GM18526 (cell line): ENCODE measurements at regions not wholly inside any gene's neighbourhood (a gene's known extent, or its start where the extent isn't known, plus 50 kb on each side); places are given as distances from the start of the nearest gene placed in this dataset.

Experiments used
- POLR2A ChIP-seq: IDR thresholded peaks from 3 replicates; pipeline ENCODE4 v1.6.1; 2011; ENCODE audit not compliant: insufficient read length; ENCODE audit errors: extremely low read depth

GRCh38 chr6:28648035-28648877 is 122.6 kb downstream of the GPX5 start:
- TF ChIP-seq POLR2A: no peak

GRCh38 chr6:28648878-28649375 is 123.2 kb downstream of the GPX5 start:
- no peak for TF ChIP-seq POLR2A

GRCh38 chr6:28651161-28651560 is 125.5 kb downstream of the GPX5 start:
- no peak for TF ChIP-seq POLR2A

GRCh38 chr6:28653876-28654275 is 128.2 kb downstream of the GPX5 start:
- no peak for TF ChIP-seq POLR2A

- no peak for TF ChIP-seq POLR2A
Measured at GRCh38 chr6:28655164-28655563, 129.5 kb downstream of the GPX5 start.

GRCh38 chr6:28656715-28657114 is 131.0 kb downstream of the GPX5 start:
- TF ChIP-seq POLR2A: no peak

- TF ChIP-seq POLR2A: no peak
Measured at GRCh38 chr6:28657381-28657768, 131.7 kb downstream of the GPX5 start.

GRCh38 chr6:28657769-28658465 is 132.2 kb downstream of the GPX5 start:
- no peak for TF ChIP-seq POLR2A

GRCh38 chr6:28658475-28659249 is 133.0 kb downstream of the GPX5 start:
- TF ChIP-seq POLR2A: no peak

GRCh38 chr6:28659250-28659566 is 133.5 kb downstream of the GPX5 start:
- no peak for TF ChIP-seq POLR2A

- TF ChIP-seq POLR2A: no peak
Measured at GRCh38 chr6:28661097-28661713, 135.5 kb downstream of the GPX5 start.

GRCh38 chr6:28664870-28665396 is 139.3 kb downstream of the GPX5 start:
- TF ChIP-seq POLR2A: no peak

- TF ChIP-seq POLR2A: no peak
Measured at GRCh38 chr6:28673417-28673786, 147.7 kb downstream of the GPX5 start.

GRCh38 chr6:28673787-28674671 is 148.3 kb downstream of the GPX5 start:
- no peak for TF ChIP-seq POLR2A

GRCh38 chr6:28675600-28675999 is 149.9 kb downstream of the GPX5 start:
- no peak for TF ChIP-seq POLR2A

- no peak for TF ChIP-seq POLR2A
Measured at GRCh38 chr6:28682542-28682941, 156.9 kb downstream of the GPX5 start.
